Pons (tissue), 1 donor: ENCODE measurements at regions not wholly inside any gene's neighbourhood (a gene's known extent, or its start where the extent isn't known, plus 50 kb on each side); places are given as distances from the start of the nearest gene placed in this dataset.
A peak's percentile ranks its signal among the peaks of the same experiment; 100 is the strongest.
"Not testable (repeated sequence)": the region's sequence is repeated elsewhere in the genome, so short reads cannot be mapped to it uniquely, and the experiment has no call there.

Source experiments
- DNase-seq: peaks from one replicate; pipeline ENCODE4 v3.0.0-alpha.2; 2016; ENCODE audit warnings: low spot score

DNA sequence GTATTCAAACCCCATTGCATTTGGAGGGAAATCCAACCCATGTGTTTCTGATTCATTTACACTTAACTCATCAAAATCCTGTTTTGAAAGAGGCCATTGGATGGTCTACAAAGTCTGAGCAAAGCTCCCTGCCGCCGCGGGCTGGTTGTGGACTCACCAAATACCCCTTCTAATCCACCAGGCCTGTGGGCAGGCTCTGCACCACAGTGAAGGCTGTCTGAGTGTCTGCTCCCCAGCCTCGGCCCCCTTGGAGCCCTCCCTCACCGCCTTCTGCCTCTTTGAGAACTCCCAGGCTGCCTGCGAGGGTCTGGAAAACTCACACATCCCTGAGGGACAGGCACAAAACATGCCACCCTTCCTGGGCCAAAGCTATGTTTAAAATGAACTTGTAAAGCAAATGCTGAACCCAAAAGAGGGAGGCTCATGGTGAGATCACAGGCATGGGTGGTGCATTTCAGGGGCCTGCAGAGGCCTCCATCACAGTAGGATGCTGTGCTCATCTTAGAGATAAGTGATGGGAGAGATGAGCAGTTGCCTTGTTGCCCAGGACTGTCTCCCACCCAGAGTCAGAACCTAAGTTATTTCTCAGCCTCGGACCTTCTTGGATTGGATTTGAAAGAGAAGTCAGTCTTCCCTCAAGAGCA is 225.0 kb downstream of the CYP26B1 start:
- DNase-seq = no peak

DNA sequence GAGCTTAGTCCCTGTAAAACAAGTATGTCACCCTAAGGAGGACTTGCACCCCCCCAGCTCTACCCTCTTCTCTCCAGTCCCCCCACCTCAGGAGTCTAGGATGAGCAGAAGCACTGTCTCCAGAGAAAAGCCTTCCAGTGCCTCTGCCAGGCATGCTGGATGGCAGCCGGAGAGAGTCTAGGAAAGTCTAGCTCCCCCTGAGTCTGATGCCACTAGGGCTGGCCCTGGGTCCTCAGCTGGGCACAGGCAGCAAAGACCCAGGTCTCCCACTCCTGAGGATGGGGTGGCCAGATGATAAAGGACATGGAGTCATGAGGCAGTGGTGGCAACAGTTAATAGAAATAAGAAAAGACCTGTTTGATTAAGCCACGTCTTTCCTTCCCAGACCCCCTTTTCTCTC is 225.6 kb downstream of the CYP26B1 start:
- DNase-seq = no peak

GRCh38 chr2:71920819-71921218 is 226.8 kb downstream of the CYP26B1 start:
- DNase-seq = not testable (repeated sequence)

- no peak for DNase-seq
Observed at GRCh38 chr2:71919708-71920107, 228.0 kb downstream of the CYP26B1 start.

DNA sequence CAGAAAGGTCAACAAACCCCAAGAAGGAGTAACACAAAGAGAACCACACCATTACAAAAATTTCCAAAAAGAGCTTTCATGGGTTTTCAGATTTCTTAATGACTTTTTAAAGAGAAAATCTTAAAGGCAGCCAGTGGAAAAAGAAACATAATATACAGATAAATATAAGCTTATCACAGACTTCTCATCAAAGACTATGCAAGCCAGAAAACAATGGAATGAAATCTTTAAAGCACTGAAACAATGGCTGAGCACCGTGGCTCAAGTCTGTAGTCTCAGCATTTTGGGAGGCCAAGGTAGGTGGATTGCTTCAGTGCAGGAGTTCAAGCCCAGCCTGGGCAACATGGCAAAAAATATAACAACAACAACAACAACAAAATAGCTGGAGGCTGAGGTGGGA is 237.4 kb downstream of the CYP26B1 start:
- no peak for DNase-seq

- no peak for DNase-seq
Observed at GRCh38 chr2:71908798-71909197, 238.9 kb downstream of the CYP26B1 start.

DNA sequence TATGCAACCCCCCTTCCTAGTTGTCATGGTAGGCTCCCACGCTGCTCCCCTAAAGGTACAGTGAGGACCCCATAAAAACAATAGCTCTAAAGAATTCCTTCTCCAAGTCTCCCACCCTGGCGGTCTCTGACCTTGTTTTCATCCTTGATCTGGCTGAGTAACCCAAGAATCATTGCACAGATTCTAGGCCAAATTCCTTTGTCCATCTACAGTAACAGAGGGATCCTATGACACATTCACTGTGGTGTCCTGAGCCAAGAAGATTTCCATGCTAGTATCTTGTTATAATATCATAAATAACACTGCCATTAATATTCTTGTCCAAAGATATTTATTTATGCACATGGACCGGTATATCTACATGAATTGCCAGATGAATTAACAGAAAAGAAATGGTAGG is 240.2 kb downstream of the CYP26B1 start:
- DNase-seq = no peak

DNA sequence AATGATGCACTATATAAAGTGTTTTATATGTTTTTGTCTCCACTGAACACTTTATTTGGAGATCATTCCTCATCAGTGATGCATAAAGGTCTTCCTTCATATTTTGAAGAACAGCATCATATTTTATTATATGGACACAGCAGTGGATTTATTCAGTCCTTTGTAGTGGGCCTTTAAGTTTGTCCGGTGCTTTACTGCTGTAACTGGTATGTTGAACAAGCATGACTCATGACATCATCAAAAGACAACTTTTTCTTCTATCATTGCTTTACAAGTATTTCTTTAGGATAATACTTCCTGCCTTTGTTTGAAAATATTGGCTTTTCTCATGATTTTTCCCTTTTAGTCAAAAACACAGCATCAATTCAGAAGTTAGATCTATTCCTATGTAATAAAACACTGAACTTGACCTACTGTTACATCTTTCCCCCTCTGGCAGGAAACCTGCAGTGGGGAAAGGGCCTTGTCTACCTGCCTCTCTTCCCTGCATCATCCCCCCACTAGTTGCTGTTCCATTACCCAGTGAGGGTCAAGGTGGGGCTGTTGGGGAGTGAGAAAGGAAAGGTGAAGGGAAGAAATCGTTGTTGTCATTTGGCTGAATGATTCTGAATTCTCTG is 241.2 kb downstream of the CYP26B1 start:
- no peak for DNase-seq

- DNase-seq = no peak
Observed at GRCh38 chr2:71905205-71905604, 242.5 kb downstream of the CYP26B1 start.

DNA sequence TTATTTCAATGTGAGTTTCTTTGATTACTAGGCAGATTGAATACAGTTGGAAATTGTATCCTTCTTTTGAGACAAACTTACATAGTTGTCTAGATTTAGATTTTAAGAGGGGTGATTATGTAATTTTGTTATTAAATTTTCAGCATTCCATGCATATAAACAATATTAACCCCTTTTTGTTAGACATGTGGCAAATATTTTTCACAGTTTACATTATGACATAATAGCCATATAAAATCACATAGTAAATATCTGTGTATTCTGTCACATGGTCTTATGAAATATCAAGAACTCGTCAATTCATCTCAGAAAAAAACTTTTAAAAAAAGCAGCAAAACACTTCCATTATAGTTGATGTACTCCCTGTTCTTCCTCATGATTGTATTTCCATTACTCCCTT is 243.8 kb downstream of the CYP26B1 start:
- DNase-seq = no peak

GRCh38 chr2:71901466-71901865 is 246.2 kb downstream of the CYP26B1 start:
- DNase-seq = no peak

- DNase-seq = no peak
Observed at GRCh38 chr2:71898851-71899681, 248.6 kb downstream of the CYP26B1 start.

- no peak for DNase-seq
Observed at GRCh38 chr2:71898375-71898774, 249.3 kb downstream of the CYP26B1 start.

DNA sequence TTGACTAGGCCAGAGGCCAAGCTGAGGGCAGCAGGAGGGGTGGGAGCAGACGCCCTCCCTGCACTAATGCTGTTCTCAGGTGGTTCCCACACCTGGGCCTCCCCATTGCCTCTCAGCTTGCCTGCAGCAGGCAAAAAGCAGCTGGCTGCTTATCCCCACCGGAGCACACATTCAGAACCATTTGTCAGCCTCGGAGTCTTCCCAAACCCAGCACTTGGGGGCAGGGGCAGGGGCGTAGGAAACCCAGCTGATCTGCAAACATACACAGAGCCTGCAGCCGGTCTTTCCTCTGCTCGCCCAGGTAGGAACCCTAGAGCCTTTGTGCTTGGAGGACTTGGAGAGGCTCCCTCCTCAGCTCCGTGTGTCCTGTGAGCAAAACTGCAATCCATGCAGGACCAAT is 249.8 kb downstream of the CYP26B1 start:
- DNase-seq = no peak

DNA sequence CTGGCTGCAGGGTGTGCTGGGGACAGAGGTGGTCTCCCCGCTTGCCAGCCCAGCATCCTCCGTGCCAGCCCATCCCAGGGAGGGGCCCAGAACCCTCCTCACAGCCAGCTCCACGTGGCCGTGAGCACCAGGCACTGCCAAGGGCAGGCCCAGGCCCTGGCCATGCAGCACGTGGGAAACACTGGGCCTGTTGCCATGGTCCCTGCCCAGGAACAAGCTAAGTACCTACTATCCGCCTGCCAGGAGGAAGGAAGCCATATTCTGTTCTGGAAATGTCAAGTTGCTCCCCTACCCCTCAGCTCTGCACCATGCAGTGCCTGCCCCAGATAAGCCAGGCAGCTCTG is 250.6 kb downstream of the CYP26B1 start:
- no peak for DNase-seq

GRCh38 chr2:71896385-71897136 is 251.1 kb downstream of the CYP26B1 start:
- DNase-seq = no peak

DNA sequence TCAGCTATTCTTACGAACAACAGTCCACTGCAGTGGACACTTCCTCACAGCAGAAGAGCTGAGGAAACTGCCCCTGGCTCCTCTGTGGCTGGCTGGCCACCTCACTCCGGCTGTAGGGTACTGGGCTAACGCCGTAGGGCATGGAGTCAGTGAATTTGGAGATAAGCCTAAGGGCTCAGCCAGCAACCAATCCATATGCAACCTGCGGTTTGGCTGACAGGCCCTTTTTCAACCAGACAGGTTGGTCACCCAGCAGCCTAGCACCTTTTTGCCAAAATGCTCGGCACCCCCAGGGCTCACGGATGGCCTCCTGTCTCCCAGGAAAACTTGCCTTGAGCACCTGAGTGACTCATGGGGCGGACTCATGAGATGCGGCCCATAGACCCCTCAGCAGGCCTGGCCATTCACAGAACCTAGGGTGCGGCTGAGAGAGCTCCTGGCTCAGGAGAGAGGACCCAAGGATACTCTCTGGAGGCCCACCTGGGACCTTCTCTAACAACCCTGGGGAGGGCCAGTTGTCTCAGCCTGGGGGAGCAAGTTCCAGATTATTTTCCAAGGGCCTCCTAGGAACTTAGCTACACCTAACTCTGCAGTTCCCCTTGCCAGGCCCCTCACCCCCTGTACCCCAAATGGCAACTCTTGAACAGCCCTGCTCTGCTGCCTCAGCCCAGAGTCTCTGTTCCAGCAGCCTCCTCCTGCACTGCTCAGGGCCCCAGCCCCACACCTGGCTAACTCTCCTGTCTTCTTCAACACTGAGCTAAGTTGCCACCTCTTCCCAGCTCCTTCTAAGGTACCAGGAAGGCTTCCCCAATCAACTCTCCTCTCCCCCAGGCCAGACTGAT is 252.1 kb downstream of the CYP26B1 start:
- DNase-seq = no peak

DNA sequence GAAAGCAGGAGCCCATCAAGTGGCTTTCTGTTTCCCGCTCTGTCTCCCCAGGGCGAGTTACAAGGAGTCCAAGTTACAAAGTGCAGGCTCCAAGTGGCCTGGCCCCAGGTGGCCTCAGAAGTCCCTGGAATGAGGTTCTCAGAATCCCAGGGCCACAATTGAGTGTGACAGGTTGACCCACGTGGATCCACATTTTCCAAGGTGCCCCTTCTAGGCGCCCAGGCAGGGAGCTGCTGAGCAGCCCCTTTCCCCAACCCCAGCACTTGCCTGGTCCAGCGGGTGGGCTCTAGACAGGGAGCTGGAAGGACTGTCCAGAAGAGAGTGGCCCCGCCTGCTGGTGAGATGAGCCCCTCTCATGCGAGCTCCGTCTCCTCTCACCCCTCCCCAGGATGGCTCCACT is 253.4 kb downstream of the CYP26B1 start:
- DNase-seq = no peak

DNA sequence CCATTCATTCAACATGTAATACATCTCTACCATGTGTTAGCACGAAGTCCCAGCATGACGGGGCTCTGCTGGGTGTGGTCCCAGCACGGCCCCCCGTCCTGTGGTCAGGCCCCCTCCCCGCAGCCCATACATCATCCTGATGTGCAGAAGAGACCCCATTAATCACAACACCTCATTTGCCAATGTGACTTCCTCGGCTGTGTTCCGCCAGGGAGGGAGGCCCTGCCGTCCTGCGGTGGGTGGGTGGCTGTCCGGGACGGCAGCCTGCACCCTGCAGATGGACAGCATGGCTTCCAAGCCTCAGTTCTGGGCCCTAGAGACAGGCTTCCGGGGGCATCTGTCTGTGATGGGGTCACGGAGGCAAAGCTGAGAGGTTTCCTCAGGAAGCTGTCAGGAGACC is 254.0 kb downstream of the CYP26B1 start:
- DNase-seq = no peak

GRCh38 chr2:71892896-71893295 is 254.8 kb downstream of the CYP26B1 start:
- peak; percentile 9 for DNase-seq

- DNase-seq = no peak
Observed at GRCh38 chr2:71892423-71892730, 255.3 kb downstream of the CYP26B1 start.
